H1 (cell line): ENCODE measurements at regions not wholly inside any gene's neighbourhood (a gene's known extent, or its start where the extent isn't known, plus 50 kb on each side); places are given as distances from the start of the nearest gene placed in this dataset.

Source experiments
- ATF3 ChIP-seq: IDR thresholded peaks from 2 replicates; pipeline ENCODE4 v1.6.1; 2011; ENCODE audit warnings: low read depth, mild to moderate bottlenecking, low read length; ENCODE audit not compliant: insufficient read depth
- CEBPB ChIP-seq: IDR thresholded peaks from 2 replicates; pipeline ENCODE4 v1.6.1; 2012; ENCODE audit warnings: low read depth, low read length
- CHD7 ChIP-seq: fragments of 300-600 bp; sonication (generic); IDR thresholded peaks from 2 replicates; pipeline ENCODE4 v1.7.1; 2012; ENCODE audit warnings: low read length, moderate library complexity, mild to moderate bottlenecking, inconsistent platforms; ENCODE audit not compliant: insufficient replicate concordance
- POLR2AphosphoS5 ChIP-seq: IDR thresholded peaks from 2 replicates; pipeline ENCODE4 v1.6.1; 2011; ENCODE audit warnings: low read depth, low read length
- SIN3A ChIP-seq, 2 experiments: IDR thresholded peaks in 1 of 2; conservative IDR thresholded peaks in 1 of 2; 2 replicates each; pipeline ENCODE4 v1.6.1; 2011 to 2012; ENCODE audit warnings: low read length in 2 of 2, improper control_type of control experiment in 1 of 2, low read depth in 1 of 2, mild to moderate bottlenecking in 1 of 2
- SIRT6 ChIP-seq: IDR thresholded peaks from one replicate; pipeline ENCODE4 v1.7.1; 2012; ENCODE audit warnings: low read length, inconsistent platforms
- SP4 ChIP-seq: IDR thresholded peaks from 2 replicates; pipeline ENCODE4 v1.6.1; 2012; ENCODE audit warnings: low read length, inconsistent platforms

- no peak for TF ChIP-seq CHD7
- no peak for TF ChIP-seq CEBPB
- no peak for TF ChIP-seq SIN3A (conservative IDR thresholded peaks at IDR 0.05 in 1 of 2, IDR thresholded peaks at IDR 0.05 in 1 of 2; ENCODE audit: low read depth in 1 of 2, low read length in 2 of 2)
- TF ChIP-seq SIRT6 = no peak
- no peak for TF ChIP-seq SP4
- TF ChIP-seq POLR2AphosphoS5 = no peak
- no peak for TF ChIP-seq ATF3
These were observed 102.5 kb upstream of the PTPRT start (continued) for GRCh38 chr20:43292222-43292621.
